Stimulated activated CD8-positive, alpha-beta memory T cell treated with anti-CD3 and anti-CD28 coated beads, Interleukin-4, amount 100 ng/mL, for 4 hours (primary cell): ENCODE measurements at regions not wholly inside any gene's neighbourhood (a gene's known extent, or its start where the extent isn't known, plus 50 kb on each side); places are given as distances from the start of the nearest gene placed in this dataset.

ENCODE experiments used
- DNase-seq, 2 donors: peaks; one replicate each; pipeline ENCODE4 v3.0.0-alpha.2; 2020; ENCODE audit warnings: low read depth in 2 of 2, low spot score in 1 of 2

DNA sequence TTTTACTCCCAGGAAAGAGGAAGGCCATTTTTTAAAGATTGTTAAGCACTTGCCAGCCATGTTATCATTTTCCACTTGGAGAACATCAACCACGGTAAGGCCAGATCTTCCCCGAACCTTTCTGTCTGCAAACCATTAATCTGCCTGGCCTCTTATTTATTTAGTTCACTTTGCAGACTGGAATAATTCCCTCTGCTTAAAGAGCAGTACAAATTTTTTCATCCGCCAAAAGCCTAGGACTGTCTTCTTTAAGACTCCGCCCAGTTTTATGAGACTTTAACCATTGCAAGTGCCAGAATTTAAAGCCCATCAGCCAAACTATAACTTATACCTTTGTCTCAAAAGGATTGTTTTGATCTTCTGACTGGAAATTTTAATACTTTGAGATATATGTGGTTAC is 426.3 kb downstream of the KCTD12 start:
- DNase-seq, result no peak

DNA sequence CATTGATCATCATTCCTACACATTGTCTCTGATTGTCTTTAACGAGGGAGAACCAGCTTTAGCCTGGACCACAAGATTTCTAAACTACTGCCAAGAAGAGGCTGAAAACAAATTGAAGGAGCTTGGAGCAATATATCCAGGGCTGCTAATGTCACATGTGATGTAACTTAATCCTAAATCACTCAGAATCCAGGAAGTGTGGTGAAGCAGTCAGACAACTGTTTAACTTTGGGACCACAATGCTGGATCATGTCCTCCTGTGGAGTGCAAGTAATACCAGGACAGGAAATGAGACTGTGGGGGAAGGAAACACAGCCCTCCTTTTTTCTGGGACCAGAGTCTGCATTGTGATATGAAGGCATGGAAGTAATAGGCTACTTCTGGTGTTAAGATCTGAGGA is 430.2 kb downstream of the KCTD12 start:
- no peak for DNase-seq

DNA sequence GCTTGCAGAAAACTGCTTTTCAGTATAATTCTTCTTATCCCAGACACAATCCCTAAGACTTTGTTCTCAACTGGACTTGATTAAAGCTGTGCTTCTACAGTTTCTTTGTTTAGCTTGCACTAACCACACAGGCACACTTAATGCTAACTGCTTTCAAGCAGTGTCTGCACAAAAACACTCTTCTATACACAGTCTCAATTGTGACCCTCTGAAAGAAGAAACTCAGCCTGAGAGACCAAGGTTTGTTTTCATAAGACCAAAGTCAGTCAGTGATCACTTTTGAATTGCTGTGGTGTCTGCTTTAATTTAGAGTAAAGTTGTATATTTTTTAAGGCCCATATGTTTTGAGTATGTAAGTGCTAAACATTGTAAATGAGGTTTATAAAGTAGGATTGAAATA is 431.2 kb downstream of the KCTD12 start:
- no peak for DNase-seq

DNA sequence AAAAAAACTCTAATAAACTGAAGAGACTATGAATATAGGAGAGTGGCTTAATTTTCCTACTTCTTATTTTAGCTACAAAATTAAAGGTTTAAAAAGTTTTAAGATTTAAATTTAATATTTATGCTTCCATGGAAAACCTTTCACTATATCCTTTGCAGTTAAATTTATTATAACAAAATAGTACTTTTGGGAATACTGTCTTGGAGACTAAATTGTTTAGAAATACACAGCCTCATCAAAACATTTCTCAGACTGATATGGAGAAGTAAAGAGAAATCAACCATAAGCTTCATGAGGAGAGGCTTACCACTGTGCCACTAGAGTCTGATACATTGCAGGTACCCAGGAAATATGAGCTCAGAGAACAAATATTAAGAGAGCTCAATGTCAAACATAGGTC is 436.5 kb downstream of the KCTD12 start:
- DNase-seq, result no peak

DNA sequence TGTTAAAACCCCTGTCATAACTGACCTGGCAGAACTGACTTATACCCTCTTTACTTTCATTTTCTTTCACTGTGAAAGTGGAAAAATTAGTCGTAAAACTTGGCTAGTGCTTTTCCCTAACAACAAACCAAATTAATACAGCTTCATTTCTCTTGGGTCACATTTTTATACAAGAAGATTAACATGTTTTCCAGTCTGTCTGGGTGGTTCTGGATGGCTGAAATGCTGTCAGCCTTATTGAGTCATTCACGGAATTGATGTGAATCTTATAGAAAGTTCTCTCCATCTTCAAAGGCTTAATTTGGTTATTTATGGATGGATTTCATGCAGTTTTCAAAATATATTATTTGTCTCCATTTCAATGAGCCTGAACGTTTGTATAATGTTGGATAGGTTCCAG is 440.0 kb downstream of the KCTD12 start:
- no peak for DNase-seq

DNA sequence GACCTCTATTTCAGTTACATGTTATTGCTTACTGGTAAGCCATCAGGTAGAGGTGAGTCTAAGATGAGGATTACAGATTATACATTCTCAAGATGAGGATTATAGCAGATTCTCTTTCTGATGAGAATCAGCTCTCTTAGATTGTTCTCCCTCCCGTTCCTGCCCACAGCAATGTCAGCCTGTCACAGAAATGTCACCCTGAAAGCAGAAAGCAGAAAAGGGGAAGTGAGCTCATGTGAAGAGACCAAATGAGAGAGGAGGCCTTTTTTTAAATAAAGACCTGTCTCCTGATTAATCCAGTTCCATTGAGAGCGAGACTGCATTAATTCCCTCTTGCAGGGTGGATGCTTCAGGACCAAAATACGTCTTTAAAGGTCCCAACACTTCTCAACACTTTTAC is 445.6 kb downstream of the KCTD12 start:
- no peak for DNase-seq

DNA sequence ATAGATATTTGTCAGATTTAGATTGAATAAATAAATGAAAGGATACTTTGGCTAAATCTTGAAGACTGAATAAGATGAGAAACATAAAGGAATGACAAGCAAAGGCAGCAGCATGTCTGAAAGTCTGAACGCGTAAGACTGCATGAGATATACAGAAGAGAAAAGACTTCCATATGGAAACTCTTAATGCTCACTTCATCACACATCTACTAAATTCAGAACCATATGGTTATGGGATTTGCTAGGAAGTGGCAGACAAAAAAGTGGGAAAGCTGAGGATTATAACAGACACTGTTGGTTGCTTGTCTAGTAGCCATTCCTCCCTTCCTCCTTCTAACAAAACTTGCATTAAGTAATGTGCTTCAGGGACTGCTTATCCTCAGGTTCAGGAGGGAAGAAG is 446.7 kb downstream of the KCTD12 start:
- no peak for DNase-seq

DNA sequence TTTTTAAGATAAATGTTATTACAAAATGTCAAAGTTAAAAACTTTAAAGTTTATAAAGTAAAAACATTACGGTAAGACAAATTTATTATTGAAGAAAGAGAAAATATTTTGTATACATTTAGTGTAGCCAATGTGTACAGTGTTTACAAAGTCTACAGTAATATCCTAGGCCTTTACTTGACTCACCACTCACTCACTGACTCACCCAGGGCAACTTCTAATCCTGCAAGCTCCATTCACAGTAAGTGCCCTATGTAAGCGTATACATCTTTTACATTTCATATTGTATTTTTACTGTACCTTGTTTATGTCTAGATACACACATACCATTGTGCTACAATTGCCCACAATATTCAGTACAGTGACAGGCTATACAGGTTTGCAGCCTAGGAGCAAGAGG is 448.2 kb downstream of the KCTD12 start:
- DNase-seq, result no peak

DNA sequence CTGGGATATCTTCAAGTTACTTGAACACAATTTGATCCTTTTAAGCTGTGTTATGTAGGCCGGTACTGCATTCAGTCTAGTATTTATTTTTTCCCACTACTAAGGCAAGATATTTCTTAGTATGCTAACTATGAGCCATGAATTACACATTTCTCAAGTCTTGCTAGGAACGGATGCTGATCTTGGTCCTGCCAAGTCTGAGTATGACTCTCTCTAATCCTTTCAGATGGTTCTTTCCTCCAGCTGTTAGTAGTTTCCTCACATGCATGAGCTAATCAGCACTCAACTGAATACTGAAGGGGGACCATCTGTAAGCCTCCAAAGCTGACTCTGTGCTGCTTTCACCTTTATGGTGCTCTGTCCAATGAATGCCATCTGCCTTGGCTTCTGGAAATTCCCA is 460.3 kb downstream of the KCTD12 start:
- no peak for DNase-seq

DNA sequence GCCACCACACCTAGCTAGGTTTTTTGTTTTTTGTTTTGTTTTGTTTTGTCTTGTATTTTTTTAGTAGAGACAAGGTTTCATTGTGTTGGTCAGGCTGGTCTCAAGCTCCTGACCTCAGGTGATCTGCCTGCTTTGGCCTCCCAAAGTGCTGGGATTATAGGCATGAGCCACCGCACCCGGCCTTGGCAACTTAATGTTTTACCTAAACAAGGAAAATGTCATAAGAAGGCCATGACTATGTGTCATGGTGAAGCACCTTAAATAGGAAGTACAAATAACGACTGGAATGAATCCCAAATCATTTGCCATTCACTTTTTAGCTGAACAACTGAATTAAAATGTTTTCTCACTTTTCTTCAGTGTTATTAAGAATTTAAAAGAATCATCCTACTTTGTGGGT is 465.2 kb downstream of the KCTD12 start:
- DNase-seq, result no peak

DNA sequence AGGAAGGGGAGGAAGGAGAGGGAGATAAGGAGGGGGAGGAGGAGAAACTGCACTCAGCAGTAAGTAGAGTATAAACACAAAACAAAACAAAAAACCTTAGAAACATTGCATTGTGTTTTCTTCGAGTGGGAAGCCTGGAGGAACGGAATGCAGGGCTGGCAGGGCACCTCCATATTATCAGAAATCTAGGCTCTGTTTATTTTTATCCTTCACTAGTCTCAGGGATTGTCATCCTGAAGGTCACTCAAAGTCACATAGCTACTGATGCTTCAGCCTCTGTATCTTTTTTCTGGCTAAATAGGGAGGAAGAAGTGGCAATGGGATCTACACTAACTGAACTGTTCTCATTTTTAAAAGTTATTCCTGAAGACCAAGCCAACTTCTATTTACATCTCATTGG is 467.8 kb downstream of the KCTD12 start:
- no peak for DNase-seq

DNA sequence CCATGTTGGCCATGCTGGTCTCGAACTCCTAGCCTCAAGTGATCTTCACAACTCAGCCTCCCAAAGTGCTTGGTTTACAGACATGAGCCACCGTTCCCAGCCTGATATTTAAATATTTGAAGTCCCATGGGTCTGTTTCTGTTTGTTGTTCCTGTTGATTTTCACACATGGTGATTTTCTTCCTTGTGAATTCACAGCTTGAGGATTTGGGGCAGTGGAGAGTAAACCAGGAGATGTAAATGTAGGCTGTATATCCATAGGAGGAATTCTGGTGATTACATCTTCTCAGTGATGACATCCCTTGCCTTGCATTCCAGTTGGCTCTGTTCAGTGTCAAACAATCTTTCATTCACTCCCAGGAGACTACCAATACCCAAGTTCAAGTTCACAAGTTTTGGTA is 471.9 kb downstream of the KCTD12 start:
- DNase-seq, result no peak

DNA sequence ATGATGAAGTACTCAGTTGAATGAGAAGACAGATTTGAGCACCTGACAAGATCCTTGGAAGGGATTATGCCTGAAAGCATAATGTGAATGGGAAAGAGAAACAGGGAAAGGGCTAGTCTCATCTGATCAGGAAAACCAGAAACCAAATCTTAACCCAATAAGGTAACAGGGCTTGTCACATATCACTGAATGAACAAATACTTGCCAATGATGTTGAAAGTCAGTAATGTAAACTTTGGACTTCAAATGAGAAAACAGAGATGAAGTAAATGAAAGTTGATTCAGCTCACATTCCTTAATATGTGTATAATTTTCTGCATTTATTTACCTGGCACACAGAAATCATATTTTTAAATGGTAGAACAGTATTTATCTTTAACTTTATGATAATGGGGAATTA is 480.0 kb downstream of the KCTD12 start:
- no peak for DNase-seq

DNA sequence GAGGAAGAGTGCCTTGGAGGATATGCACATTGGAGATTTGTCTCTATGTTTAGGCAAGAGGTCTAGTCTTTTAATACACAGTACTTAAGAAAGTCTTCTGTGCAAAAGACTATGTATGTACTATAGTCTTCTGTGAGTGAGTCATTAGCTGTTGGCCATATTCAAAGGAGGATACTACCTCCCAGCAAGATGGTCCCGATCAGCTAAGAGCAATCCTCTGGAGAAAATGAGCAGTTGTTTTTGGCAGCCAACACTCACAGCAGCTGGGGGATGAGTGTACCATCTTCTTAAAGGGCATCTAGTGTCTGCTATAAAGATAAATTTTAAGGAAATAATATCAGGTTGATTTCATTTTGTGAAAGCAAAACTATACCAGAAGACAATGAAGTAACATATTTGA is 487.8 kb downstream of the KCTD12 start:
- no peak for DNase-seq

DNA sequence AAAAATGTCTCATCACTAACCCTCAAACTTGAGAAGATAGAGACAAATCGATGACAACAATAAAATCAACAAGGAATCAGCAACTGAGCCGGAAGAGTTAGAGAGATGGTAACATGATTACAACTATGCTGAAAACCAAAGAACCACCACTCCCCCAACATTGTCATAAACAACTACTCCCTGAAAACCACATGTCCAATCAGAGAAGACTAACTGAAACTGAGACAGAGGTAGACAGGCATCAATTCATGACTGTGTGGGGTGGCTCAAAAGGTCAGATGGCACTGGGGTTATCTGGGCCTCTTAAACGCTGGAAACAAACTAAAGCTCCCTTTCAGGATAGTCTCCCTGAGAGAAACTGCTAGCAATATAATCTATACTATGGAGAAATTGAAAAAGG is 488.8 kb downstream of the KCTD12 start:
- no peak for DNase-seq

DNA sequence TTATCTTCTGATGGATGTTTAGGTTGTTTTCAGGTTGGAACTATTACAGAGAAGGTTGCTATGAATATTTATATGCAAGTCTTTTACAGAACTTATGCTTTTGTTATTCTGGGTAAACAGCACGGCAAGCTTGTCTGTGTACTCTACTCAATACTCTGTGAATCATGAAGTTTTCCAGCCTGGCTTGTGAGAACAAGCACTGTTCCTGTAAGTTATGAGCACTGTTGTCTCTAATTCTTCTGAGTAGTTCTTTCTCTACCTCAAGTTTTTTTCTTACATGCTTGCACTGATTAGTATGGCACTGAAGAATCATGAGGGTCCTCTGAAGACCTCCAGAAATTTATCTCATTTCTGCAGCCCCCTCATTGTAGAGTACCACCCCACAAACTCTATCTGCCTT is 496.9 kb downstream of the KCTD12 start:
- no peak for DNase-seq

DNA sequence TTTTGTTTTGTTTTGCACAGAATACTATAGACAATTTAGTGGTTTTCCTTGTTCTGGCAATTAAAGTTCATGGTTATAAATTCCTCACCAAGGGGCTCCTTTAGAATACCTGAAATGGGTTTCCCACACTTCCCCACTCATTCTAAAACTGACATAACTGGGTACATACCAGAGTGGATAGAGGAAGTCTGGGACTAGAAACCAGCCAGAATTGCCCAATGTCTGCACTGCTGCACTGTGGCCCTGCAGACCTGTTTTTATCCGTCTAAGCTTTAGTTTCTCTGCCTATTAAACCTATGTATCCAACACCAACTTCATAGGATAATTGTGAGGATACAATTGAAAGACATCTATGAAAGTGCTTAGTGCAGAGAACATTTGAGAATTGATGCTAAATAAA is 498.6 kb downstream of the KCTD12 start:
- DNase-seq, result no peak

DNA sequence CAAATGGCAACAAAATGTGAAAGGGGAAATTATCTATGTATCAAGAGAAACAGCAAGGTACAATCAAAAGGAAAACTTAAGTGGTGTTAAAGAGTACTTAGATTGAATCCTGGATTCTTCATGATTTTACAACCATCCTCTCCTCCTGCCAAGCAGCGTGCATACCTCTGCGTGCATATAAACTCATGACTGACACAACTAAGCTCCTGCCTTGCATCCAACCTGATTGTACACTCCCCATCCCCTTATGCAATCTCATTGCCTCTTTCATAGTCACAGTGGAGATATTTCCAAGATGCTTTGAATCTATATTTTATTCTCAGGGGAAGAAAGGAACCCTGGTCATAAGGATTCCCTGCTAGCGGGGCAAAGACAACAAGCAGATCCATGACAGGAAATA is 499.9 kb downstream of the KCTD12 start:
- DNase-seq, result no peak

DNA sequence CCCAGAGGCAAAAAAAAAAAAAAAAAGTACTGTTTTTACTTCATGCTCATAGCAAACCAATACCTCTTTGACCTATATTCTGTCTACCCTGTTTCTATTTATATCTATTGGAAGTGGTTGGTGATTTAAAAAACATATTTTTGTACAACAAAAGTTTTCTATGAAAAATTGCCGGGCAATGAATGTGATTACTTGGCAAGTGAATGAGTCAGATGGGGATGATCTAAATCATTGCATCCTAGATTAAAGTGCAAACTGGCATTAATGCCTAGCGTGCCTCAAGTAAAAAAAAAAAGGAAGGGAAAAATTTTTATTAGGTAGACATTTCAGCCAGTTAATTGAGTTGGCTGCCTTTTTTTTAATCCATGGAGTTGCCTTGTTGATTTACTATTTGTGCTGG is 500.6 kb downstream of the KCTD12 start:
- DNase-seq, result no peak

DNA sequence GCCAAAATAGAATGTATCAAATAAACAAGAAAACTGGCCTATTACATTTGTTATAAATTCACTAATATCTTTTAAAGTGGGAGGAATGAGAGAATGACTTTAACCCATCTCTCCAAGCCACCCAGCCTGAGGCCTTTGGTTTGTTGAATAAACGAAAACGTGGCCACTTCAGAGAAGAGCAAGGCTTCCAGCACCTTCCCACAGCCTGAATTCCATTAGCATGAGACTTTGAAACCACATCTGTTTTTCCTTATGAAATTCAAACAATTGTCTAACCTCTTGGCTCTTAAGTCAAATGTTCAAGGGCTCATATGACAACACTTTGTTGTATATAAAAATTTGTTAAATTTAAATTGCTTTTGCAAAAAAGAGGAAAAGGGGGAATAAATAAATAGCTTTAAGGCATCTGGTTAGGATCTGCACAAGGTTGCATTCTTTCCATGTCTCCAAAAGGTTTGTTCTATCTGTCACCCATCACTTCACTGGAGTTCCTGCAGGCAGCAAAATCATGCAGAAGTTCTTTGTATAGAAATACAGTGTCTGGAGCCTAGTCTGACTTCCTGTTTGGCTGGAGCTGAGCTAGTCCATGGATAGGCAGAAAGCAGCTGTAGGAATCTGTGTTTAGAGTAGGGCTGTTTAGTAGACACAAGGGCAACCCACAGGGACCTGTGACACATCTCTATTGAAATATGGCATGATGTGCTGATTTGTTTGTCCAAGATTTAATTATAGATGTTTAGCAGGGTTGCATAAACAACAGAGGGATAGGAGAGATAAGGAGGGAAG is 502.3 kb downstream of the KCTD12 start:
- DNase-seq, result no peak

DNA sequence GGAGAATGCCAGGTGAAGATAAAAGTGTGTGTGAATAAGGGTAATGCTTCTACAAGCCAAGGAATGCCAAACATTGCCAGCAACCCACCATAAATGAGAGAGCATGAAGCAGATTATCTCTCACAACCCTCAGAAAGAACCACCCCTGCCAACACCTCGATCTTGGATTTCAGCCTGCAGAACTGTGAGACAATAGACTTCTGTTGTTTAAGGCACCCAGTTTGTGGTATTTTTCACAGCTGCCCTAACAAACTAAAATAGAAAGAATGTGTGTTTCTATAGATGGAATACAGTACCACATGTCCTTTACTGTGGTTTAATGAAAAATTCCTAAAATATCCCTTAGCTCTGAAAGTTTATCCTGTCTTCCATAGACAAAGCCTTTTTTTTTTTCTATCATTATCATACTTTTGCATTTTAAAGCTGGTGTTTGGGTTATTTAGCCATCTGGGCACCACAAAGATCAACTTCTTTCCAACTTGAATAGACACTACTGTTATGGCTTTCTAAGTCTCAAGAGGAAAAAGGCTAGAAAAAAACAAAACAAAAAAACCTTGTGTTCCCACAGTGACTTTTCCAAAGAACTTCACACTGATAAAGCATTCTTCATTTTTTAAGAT is 505.6 kb downstream of the KCTD12 start:
- DNase-seq, result no peak

DNA sequence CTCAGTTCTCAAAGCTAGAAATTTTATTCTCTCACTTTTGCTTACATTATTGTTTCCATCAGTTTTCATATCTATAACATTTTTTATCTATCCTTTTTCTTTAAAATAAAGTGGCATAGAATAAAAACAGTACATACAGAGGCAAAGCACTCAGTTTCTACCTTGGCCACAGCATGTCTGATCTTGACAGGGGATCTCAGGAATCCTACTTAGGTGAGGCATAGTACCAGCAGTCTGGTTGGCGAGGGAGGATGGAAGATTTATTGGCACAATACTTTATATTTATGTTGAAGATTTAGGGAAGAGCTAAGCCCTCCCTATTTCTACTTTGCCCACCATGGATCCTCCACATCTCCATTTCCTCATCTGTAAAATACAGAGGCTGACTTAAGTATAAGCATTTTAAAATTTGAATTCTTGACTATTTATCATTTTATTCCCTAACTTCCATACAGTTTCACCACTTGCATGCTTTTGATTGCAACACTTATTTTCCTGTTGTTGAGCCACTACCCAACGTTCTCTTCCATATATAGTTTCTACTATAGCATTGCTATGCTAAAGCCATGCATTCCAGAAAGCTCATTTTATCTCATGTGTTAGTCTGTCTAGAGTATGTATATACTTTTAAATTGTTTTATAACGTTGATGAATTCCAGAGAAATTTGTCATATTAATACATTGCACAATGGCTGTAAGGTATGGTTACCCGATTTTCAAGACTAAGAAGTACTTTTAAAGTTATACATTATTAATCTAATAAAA is 506.7 kb downstream of the KCTD12 start:
- DNase-seq, result no peak
